Heart right ventricle (tissue), 16 donors: ENCODE measurements at regions not wholly inside any gene's neighbourhood (a gene's known extent, or its start where the extent isn't known, plus 50 kb on each side); places are given as distances from the start of the nearest gene placed in this dataset.

Experiments used
- ATAC-seq, 8 donors: fragments of 200-7000 bp; cut with Tn5 transposase; one replicate each; pipeline ENCODE4 v1.9.1; 2020; ENCODE audit warnings: mild to moderate bottlenecking in 8 of 8, moderate library complexity in 8 of 8, moderate number of reproducible peaks in 1 of 8
- DNase-seq, 2 donors: peaks; one replicate each; pipeline ENCODE4 v3.0.0-alpha.2; 2020
- H3K27ac ChIP-seq, 10 donors: fragments of 200-600 bp; sonication (generic) in 2 of 10; one replicate each; pipeline versions ENCODE4 v1.5.0 to v1.8.0; 2020 to 2022; ENCODE audit warnings: mild to moderate bottlenecking in 3 of 10
- H3K27me3 ChIP-seq, 7 donors: fragments of 200-600 bp; one replicate each; pipeline ENCODE4 v1.8.0; 2021 to 2022; ENCODE audit warnings: mild to moderate bottlenecking in 2 of 7
- H3K36me3 ChIP-seq, 9 donors: fragments of 200-600 bp; sonication (generic) in 1 of 9; one replicate each; pipeline versions ENCODE4 v1.5.0 to v1.8.0; 2020 to 2022; ENCODE audit warnings: mild to moderate bottlenecking in 2 of 9
- H3K4me1 ChIP-seq, 9 donors: fragments of 200-600 bp; sonication (generic) in 1 of 9; one replicate each; pipeline versions ENCODE4 v1.5.0 to v1.8.0; 2020 to 2022; ENCODE audit warnings: mild to moderate bottlenecking in 4 of 9
- H3K4me3 ChIP-seq, 10 donors: fragments of 200-600 bp; sonication (generic) in 2 of 10; one replicate each; pipeline versions ENCODE4 v1.5.0 to v1.8.0; 2020 to 2022; ENCODE audit warnings: mild to moderate bottlenecking in 7 of 10, moderate library complexity in 2 of 10
- H3K9me3 ChIP-seq, 11 donors: fragments of 200-600 bp in 10 of 11; sonication (generic) in 2 of 11; one replicate each; pipeline versions ENCODE4 v1.5.0 to v1.8.0; 2013 to 2022; ENCODE audit warnings: mild to moderate bottlenecking in 2 of 11, control low read depth in 1 of 11, moderate library complexity in 1 of 11
- WGBS, 2 donors: extraction: QIAGEN DNeasy Blood & Tissue Kit; methylation state at CpG; one replicate each; pipeline ENCODE4 v1.1.7; 2013; ENCODE audit warnings: inconsistent platforms in 1 of 2; 5-methylcytosine and 5-hydroxymethylcytosine counted together
- intact Hi-C, 10 donors: fragments of 100-400 bp; cut with DNase I; formaldehyde crosslinking; loops; one replicate each; pipeline versions ENCODE4 v1.11.1 to v1.14.2; 2022
- TF ChIP-seq, protein P1 (sequence below), 9 donors: fragments of 200-600 bp; sonication (generic) in 2 of 9; IDR thresholded peaks; one replicate each; pipeline versions ENCODE4 v1.5.0 to v1.8.0; 2021 to 2022; ENCODE audit warnings: antibody characterized with exemption in 9 of 9, mild to moderate bottlenecking in 5 of 9, moderate library complexity in 1 of 9
- donor health status: Arrhythmogenic right ventricular cardiomyopathy.
- donor health status: ischemic (EF 13 %, LVEDD 7.1; RV severe dilation, severe dysfunction).
- donor health status: healthy with polysubstance abuse.
- donor health status: DM: no; HTN: yes; CAD: no.
- donor health status: DM: no; HTN: no; CAD: no.
- donor health status: ischemic (EF 25% LVEDD 6.9; RV normal size, moderate dysfunction).
- donor health status: ischemic (EF 25% LVEDD 5.7; RV mildly dilated, moderate dysfunction).
- donor health status: healthy.
- donor health status: DM: yes; HTN: yes; CAD: no.
- donor health status: Ischemic cardiomyopathy.
- donor health status: ischemic (EF 35%, LVEDD 5.7; RV mildly dilated, moderate dysfunction).
- donor health status: nonischemic (EF 11% LVEDD 7.7; RV severe dilation, severe dysfunction).
- donor health status: DM: yes; HTN: yes; CAD: no.
- donor health status: PGD.
- donor health status: ischemic (EF 29% LVEDD 5.4; RV normal size, mild dysfunction).
- donor health status: nonischemic (EF 23%, LVEDD 6.1; RV moderate dilation, normal function).

DNA sequence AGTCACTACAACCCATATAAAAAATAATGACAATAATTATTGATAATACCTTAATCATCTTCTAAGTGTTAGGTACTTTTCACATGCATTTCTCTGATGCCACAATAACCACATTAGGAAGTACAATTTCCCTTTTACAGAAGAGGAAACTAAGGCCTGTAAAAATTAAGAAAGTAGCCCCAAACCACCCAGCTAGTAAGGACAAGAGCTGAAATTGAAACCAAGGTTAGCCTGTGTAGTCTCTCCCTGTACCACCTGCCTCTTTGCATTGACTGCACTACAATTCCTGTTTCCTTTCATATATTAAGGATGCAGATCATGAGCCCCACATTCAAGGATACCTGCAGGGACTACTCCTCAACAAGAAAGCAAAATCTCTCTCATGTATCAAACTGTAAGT, 288.8 kb downstream of the GPATCH2 start:
- ATAC-seq, result no peak

DNA sequence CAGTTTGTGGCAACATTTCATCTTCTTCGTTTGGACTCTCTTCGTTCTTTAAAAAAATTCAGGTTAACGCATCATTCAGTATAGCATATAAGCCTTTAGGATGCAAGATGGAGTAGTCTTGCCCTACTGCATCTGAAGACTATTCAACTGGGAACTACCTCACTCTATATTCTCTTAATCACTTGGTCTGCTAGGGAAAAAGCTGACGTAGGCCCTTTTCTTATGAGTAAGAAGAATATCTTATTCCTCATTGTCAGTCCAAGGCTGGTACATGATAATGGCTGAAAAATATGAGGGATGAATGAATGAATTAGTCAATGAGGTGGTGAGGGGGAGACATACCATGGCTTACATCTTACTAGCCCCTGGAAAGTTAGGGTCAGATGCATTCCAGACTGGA, 294.2 kb downstream of the GPATCH2 start:
- 92 to 94% methylated on average over 4 of the region's 4 CpGs for WGBS, 2 donors
- H3K36me3 ChIP-seq, result no peaks in the 10 kb centered on the region
- H3K4me1 ChIP-seq, result peaks cover 0 to 10% (median 0%) of the 10 kb centered on the region in 9 donors
- intact Hi-C loops, result loop anchor here in 4 of 10 donors (10.0 kb wide), 3 partner anchors 142 to 592 kb away; no protein-coding TSS in a partner anchor
- ATAC-seq (no peak), DNase-seq (no peak)
- H3K4me3 ChIP-seq, result no peak overlapping the region
- TF ChIP-seq, protein P1, sequence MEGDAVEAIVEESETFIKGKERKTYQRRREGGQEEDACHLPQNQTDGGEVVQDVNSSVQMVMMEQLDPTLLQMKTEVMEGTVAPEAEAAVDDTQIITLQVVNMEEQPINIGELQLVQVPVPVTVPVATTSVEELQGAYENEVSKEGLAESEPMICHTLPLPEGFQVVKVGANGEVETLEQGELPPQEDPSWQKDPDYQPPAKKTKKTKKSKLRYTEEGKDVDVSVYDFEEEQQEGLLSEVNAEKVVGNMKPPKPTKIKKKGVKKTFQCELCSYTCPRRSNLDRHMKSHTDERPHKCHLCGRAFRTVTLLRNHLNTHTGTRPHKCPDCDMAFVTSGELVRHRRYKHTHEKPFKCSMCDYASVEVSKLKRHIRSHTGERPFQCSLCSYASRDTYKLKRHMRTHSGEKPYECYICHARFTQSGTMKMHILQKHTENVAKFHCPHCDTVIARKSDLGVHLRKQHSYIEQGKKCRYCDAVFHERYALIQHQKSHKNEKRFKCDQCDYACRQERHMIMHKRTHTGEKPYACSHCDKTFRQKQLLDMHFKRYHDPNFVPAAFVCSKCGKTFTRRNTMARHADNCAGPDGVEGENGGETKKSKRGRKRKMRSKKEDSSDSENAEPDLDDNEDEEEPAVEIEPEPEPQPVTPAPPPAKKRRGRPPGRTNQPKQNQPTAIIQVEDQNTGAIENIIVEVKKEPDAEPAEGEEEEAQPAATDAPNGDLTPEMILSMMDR (IDR thresholded peaks at IDR 0.05), result no peak
- H3K27ac ChIP-seq, result no peak overlapping the region
- H3K9me3 ChIP-seq, result no peaks in the 10 kb centered on the region
- no peaks in the 10 kb centered on the region for H3K27me3 ChIP-seq

More for the DNA sequence above, 288.8 kb downstream of the GPATCH2 start:
- no peak for DNase-seq
- Histone ChIP-seq H3K4me1 (peaks cover 0 to 3% (median 0%) of the 10 kb centered on the region in 9 donors), H3K4me3 (no peak overlapping the region), H3K27me3 (no peaks in the 10 kb centered on the region), H3K27ac (no peak overlapping the region), H3K36me3 (no peaks in the 10 kb centered on the region), H3K9me3 (no peaks in the 10 kb centered on the region)
- TF ChIP-seq, protein P1 (IDR thresholded peaks at IDR 0.05), result no peak
- intact Hi-C loops, result no loop called here

DNA sequence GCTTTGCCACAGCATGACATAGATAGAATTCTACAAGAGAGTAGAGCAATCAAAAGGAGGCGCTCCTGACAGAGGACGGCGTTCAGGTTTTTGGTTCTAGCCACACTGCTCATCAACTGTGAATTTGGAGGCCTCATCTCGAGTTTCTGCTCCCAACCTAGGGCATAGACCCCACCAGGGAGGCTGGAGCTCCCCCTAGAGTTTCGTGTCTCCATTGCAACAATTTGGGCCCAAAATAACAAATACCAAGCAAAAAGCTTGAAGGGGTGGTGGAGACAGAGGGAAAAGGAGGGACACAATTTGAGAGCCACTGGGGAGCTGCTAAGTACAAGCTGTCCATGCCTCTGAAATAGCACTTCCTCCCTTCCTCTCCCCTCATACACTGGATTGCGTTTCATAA, 297.0 kb downstream of the GPATCH2 start:
- peaks cover 0 to 13% (median 0%) of the 10 kb centered on the region in 9 donors for H3K4me1 ChIP-seq
- TF ChIP-seq, protein P1 (IDR thresholded peaks at IDR 0.05), result peak in 8 of 9 donors; percentile 13 to 55 (median 50)
- peak in 1 of 2 donors; percentile 5 for DNase-seq
- no peak for ATAC-seq
- WGBS, 2 donors, result 61 to 64% methylated on average over 6 of the region's 6 CpGs
- no peaks in the 10 kb centered on the region for H3K36me3 ChIP-seq
- H3K27ac ChIP-seq, result no peak overlapping the region
- intact Hi-C loops, result loop anchor here in 5 of 10 donors (5.0 to 10.0 kb wide), 4 partner anchors 139 to 589 kb away; no protein-coding TSS in a partner anchor
- H3K4me3 ChIP-seq, result no peak overlapping the region
- H3K27me3 ChIP-seq, result no peaks in the 10 kb centered on the region
- no peaks in the 10 kb centered on the region for H3K9me3 ChIP-seq

DNA sequence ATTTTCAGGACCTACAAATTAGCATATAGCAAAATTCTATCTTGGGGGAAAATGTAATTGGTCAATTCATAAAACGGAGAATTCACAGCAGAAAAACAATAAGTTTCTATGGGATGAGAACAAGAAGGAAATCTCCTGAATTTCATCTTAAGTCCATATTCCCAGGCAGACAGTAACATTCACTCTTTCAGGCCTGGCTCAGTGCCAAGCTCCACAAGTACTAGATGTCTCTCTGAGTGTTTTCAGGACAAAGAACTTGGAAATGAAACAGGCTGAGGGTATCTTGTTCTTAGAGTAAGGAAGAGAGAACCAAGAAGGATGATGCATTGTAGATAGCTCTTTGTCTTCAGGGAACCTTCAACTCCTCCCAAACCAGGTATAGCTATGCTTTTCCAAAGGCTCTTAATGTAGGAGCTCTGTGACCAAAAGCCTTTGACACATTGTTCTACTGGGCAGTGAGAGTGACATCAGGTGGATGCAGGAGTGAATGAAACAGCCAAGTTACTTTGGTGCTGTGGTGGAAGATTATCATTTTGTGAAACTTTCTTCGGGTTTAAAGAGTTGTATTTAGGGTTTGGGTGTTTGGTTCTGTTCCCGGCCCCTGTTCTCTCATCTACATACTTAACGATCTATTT, 298.3 kb downstream of the GPATCH2 start:
- H3K9me3 ChIP-seq, result no peaks in the 10 kb centered on the region
- peaks cover 0 to 13% (median 0%) of the 10 kb centered on the region in 9 donors for H3K4me1 ChIP-seq
- peak in 1 of 2 donors; percentile 7 for DNase-seq
- no peak overlapping the region for H3K4me3 ChIP-seq
- intact Hi-C loops, result loop anchor here in 5 of 10 donors (5.0 to 10.0 kb wide), 4 partner anchors 138 to 588 kb away; no protein-coding TSS in a partner anchor
- TF ChIP-seq, protein P1 (IDR thresholded peaks at IDR 0.05), result peak in 2 of 9 donors; percentile 26 to 29
- ATAC-seq, result peak in 3 of 8 donors; percentile 42 to 63 (median 57)
- no peaks in the 10 kb centered on the region for H3K27me3 ChIP-seq
- no peak overlapping the region for H3K27ac ChIP-seq
- 78 to 83% methylated on average over 4 of the region's 4 CpGs for WGBS, 2 donors
- no peaks in the 10 kb centered on the region for H3K36me3 ChIP-seq
